ENCODE measurements at regions not wholly inside any gene's neighbourhood (a gene's known extent, or its start where the extent isn't known, plus 50 kb on each side); places are given as distances from the start of the nearest gene placed in this dataset.

GRCh38 chr7:52119537-52119936, 802.9 kb upstream of the COBL start:
- Histone ChIP-seq H3K36me3 (no peaks in the 10 kb centered on the region), H3K27me3 (ENCODE audit: insufficient read depth, low read depth, severe bottlenecking) (no peaks in the 10 kb centered on the region), H3K4me3 (ENCODE audit: low read depth, low read length) (no peak overlapping the region), H3K27ac (no peak overlapping the region), H3K9me3 (ENCODE audit: severe bottlenecking) (no peaks in the 10 kb centered on the region)
- no peak for TF ChIP-seq CTCF (IDR thresholded peaks at IDR 0.05; ENCODE audit: low read depth, low read length)
- no peak for DNase-seq

GRCh38 chr7:52114509-52114908, 797.9 kb upstream of the COBL start:
- no peaks in the 10 kb centered on the region for H3K9me3 ChIP-seq (ENCODE audit: severe bottlenecking)
- no peak for TF ChIP-seq CTCF (IDR thresholded peaks at IDR 0.05; ENCODE audit: low read depth, low read length)
- no peaks in the 10 kb centered on the region for H3K36me3 ChIP-seq
- no peaks in the 10 kb centered on the region for H3K27me3 ChIP-seq (ENCODE audit: insufficient read depth, low read depth, severe bottlenecking)
- no peak overlapping the region for H3K4me3 ChIP-seq (ENCODE audit: low read depth, low read length)
- H3K27ac ChIP-seq, result no peak overlapping the region
- no peak for DNase-seq

- Histone ChIP-seq H3K4me3 (ENCODE audit: low read depth, low read length) (no peak overlapping the region), H3K36me3 (no peaks in the 10 kb centered on the region), H3K27me3 (ENCODE audit: insufficient read depth, low read depth, severe bottlenecking) (no peaks in the 10 kb centered on the region), H3K9me3 (ENCODE audit: severe bottlenecking) (no peaks in the 10 kb centered on the region), H3K27ac (no peak overlapping the region)
- no peak for DNase-seq
- TF ChIP-seq CTCF (IDR thresholded peaks at IDR 0.05; ENCODE audit: low read depth, low read length), result no peak
Measured at GRCh38 chr7:52114056-52114455, 797.4 kb upstream of the COBL start.

GRCh38 chr7:52107355-52107754, 790.7 kb upstream of the COBL start:
- H3K27me3 ChIP-seq (ENCODE audit: insufficient read depth, low read depth, severe bottlenecking), result no peaks in the 10 kb centered on the region
- no peaks in the 10 kb centered on the region for H3K36me3 ChIP-seq
- no peak overlapping the region for H3K4me3 ChIP-seq (ENCODE audit: low read depth, low read length)
- no peaks in the 10 kb centered on the region for H3K9me3 ChIP-seq (ENCODE audit: severe bottlenecking)
- H3K27ac ChIP-seq, result no peak overlapping the region
- no peak for DNase-seq
- TF ChIP-seq CTCF (IDR thresholded peaks at IDR 0.05; ENCODE audit: low read depth, low read length), result no peak

GRCh38 chr7:52095861-52096260, 779.3 kb upstream of the COBL start:
- H3K27ac ChIP-seq, result no peak overlapping the region
- H3K4me3 ChIP-seq (ENCODE audit: low read depth, low read length), result no peak overlapping the region
- no peak for TF ChIP-seq CTCF (IDR thresholded peaks at IDR 0.05; ENCODE audit: low read depth, low read length)
- H3K36me3 ChIP-seq, result no peaks in the 10 kb centered on the region
- H3K9me3 ChIP-seq (ENCODE audit: severe bottlenecking), result no peaks in the 10 kb centered on the region
- no peak for DNase-seq
- H3K27me3 ChIP-seq (ENCODE audit: insufficient read depth, low read depth, severe bottlenecking), result no peaks in the 10 kb centered on the region

GRCh38 chr7:52091996-52092395, 775.4 kb upstream of the COBL start:
- H3K36me3 ChIP-seq, result no peaks in the 10 kb centered on the region
- no peaks in the 10 kb centered on the region for H3K9me3 ChIP-seq (ENCODE audit: severe bottlenecking)
- no peaks in the 10 kb centered on the region for H3K27me3 ChIP-seq (ENCODE audit: insufficient read depth, low read depth, severe bottlenecking)
- no peak overlapping the region for H3K27ac ChIP-seq
- no peak for TF ChIP-seq CTCF (IDR thresholded peaks at IDR 0.05; ENCODE audit: low read depth, low read length)
- H3K4me3 ChIP-seq (ENCODE audit: low read depth, low read length), result no peak overlapping the region
- DNase-seq, result no peak

Measured in WERI-Rb-1 (cell line).